A673 (cell line): ENCODE measurements at regions not wholly inside any gene's neighbourhood (a gene's known extent, or its start where the extent isn't known, plus 50 kb on each side); places are given as distances from the start of the nearest gene placed in this dataset.

ENCODE experiments used
- BruUV-seq: library from RNA; stranded (reverse); fragments of 400-500 nt; replicated peaks from 2 replicates; lab custom pipeline; 2021; lab: Mats Ljungman, UMichigan
- CTCF ChIA-PET: fragments of 300-600 bp; sonication (Branson Sonifier 250); formaldehyde crosslinking; loops from one replicate; lab custom pipeline; 2022; ENCODE audit warnings: antibody characterized with exemption; lab: Charles Lee
- POLR2A ChIA-PET: fragments of 300-600 bp; sonication (Branson Sonifier 250); formaldehyde crosslinking; loops from one replicate; lab custom pipeline; 2022; ENCODE audit warnings: antibody characterized with exemption; ENCODE audit not compliant: low non-redundant PET; lab: Charles Lee
- DNase-seq: peaks from one replicate; pipeline ENCODE4 v3.0.0-alpha.2; 2015; ENCODE audit warnings: low spot score
- H3K27ac ChIP-seq: fragments of 200-600 bp; sonication (generic); 2 replicates; pipeline ENCODE4 v1.5.1; 2016; ENCODE audit warnings: mixed run types, low read depth, mild to moderate bottlenecking, mixed read lengths, antibody characterized with exemption, low read length; ENCODE audit not compliant: poor library complexity, severe bottlenecking
- H3K27me3 ChIP-seq: fragments of 200-600 bp; sonication (generic); replicated peaks from 2 replicates; pipeline ENCODE4 v1.6.1; 2017; ENCODE audit warnings: mixed run types, low read depth, mild to moderate bottlenecking, mixed read lengths, antibody characterized with exemption, low read length; ENCODE audit not compliant: insufficient read depth, poor library complexity
- H3K36me3 ChIP-seq: fragments of 200-600 bp; sonication (generic); 2 replicates; pipeline ENCODE4 v1.6.1; 2016; ENCODE audit warnings: mixed run types, mild to moderate bottlenecking, mixed read lengths, antibody characterized with exemption, low read length; ENCODE audit not compliant: insufficient read depth, poor library complexity, severe bottlenecking
- H3K4me1 ChIP-seq: fragments of 200-600 bp; sonication (generic); 2 replicates; pipeline ENCODE4 v1.6.1; 2017; ENCODE audit warnings: mixed run types, mild to moderate bottlenecking, mixed read lengths, antibody characterized with exemption, low read length; ENCODE audit not compliant: insufficient read depth, poor library complexity, severe bottlenecking
- H3K4me3 ChIP-seq: fragments of 200-600 bp; sonication (generic); 2 replicates; pipeline ENCODE4 v1.5.1; 2016; ENCODE audit warnings: low read depth, mixed run types, mild to moderate bottlenecking, mixed read lengths, low read length; ENCODE audit not compliant: poor library complexity, severe bottlenecking
- H3K9me3 ChIP-seq: fragments of 200-600 bp; sonication (generic); 2 replicates; pipeline ENCODE4 v1.6.1; 2016; ENCODE audit warnings: mixed run types, low read depth, mild to moderate bottlenecking, mixed read lengths, antibody characterized with exemption, low read length; ENCODE audit not compliant: poor library complexity, severe bottlenecking
- EZH2 ChIP-seq: fragments of 200-600 bp; sonication (generic); IDR thresholded peaks from 2 replicates; pipeline ENCODE4 v1.6.1; 2017; ENCODE audit warnings: borderline replicate concordance, low read depth, mild to moderate bottlenecking, mixed read lengths, antibody characterized with exemption, low read length; ENCODE audit not compliant: poor library complexity, severe bottlenecking
- intact Hi-C: fragments of 100-400 bp; cut with micrococcal nuclease; formaldehyde crosslinking; loops from one replicate; pipeline ENCODE4 v1.10.0; 2022; ENCODE audit not compliant: unreplicated experiment
- TF ChIP-seq, protein P1 (sequence below): fragments of 300-800, 200-600 bp; sonication (generic); conservative IDR thresholded peaks from 2 replicates; pipeline ENCODE4 v1.5.1; 2017; ENCODE audit warnings: low read depth, mild to moderate bottlenecking, antibody characterized with exemption, low read length, moderate library complexity, mixed read lengths

DNA sequence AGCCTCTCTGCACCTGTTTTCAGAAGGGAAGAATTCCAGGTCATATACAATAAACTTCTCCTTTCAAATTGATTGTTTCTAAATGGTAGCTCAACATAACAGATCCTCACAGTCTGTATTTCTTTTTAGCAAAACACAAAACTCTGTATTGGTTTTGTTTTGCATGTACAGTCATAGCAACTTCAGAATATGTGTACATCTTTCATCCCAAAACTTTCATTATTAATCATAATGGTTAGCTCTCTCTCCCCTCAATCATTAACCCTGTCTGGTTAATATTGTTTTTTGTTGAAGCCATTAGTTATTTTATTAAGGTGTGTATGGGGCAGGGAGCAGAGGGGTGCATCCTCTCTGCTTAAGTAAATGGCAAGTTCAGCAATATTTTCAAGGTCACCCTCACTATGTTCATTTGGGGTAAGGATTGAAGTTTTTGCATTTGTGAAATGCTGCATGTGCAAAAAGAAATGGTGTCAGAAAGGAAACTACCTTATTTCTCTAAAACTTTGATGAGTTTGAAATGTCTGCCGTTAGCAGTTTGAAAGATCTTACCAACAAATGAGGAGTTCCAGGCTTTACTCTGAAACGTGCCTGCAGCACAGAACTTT, 136.8 kb upstream of the BTBD3 start:
- no peaks in the 10 kb centered on the region for H3K9me3 ChIP-seq
- no peak for TF ChIP-seq EZH2
- TF ChIP-seq, protein P1, sequence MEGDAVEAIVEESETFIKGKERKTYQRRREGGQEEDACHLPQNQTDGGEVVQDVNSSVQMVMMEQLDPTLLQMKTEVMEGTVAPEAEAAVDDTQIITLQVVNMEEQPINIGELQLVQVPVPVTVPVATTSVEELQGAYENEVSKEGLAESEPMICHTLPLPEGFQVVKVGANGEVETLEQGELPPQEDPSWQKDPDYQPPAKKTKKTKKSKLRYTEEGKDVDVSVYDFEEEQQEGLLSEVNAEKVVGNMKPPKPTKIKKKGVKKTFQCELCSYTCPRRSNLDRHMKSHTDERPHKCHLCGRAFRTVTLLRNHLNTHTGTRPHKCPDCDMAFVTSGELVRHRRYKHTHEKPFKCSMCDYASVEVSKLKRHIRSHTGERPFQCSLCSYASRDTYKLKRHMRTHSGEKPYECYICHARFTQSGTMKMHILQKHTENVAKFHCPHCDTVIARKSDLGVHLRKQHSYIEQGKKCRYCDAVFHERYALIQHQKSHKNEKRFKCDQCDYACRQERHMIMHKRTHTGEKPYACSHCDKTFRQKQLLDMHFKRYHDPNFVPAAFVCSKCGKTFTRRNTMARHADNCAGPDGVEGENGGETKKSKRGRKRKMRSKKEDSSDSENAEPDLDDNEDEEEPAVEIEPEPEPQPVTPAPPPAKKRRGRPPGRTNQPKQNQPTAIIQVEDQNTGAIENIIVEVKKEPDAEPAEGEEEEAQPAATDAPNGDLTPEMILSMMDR: no peak
- intact Hi-C loops: no loop called here
- no peak for DNase-seq
- H3K4me1 ChIP-seq: no peaks in the 10 kb centered on the region
- H3K27ac ChIP-seq: no peak overlapping the region
- BruUV-seq: no TSS peak
- no peaks in the 10 kb centered on the region for H3K36me3 ChIP-seq
- POLR2A ChIA-PET: no interaction called here
- H3K27me3 ChIP-seq: no peaks in the 10 kb centered on the region
- no peak overlapping the region for H3K4me3 ChIP-seq
- CTCF ChIA-PET: no interaction called here

DNA sequence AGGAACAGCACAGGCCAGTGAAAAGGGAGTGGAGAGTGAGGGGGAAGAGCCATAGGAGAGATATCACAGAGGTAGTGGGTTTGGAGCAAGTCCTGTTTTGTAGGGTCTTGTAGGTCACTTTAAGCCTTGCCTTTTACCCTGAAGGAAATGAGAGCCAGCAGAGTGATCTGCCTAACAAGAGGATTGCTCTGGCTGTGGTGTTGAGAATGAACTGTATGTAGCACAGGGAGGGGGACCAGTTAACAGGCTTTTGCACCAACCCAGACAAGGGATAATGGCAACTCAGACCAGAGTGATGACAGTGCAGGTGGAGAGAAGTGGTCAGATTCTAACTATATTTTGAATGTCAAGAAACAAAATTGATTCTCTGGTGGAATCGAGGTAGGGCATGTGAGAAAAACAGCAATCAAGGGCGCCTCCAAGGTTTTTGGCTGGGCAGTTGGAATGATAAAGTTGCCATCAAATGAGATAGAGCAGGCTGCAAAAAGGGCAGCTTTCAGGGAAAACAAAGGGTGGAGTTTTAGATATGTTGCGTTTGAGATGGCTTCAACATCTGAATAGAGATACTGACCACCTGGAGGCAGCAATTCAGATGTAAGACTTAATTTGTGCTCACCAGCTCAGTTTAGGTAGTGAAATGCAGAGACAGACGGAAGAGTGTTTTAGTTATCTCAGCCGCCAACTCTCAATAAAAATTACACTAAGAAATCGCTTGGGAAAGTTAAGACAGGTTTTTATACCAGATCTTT, 134.4 kb upstream of the BTBD3 start:
- H3K4me3 ChIP-seq: no peak overlapping the region
- TF ChIP-seq EZH2: no peak
- TF ChIP-seq, protein P1: no peak
- H3K27me3 ChIP-seq: no peaks in the 10 kb centered on the region
- H3K36me3 ChIP-seq: no peaks in the 10 kb centered on the region
- intact Hi-C loops: no loop called here
- POLR2A ChIA-PET: no interaction called here
- no peak overlapping the region for H3K27ac ChIP-seq
- BruUV-seq: no TSS peak
- CTCF ChIA-PET: no interaction called here
- no peaks in the 10 kb centered on the region for H3K4me1 ChIP-seq
- no peak for DNase-seq
- H3K9me3 ChIP-seq: no peaks in the 10 kb centered on the region

DNA sequence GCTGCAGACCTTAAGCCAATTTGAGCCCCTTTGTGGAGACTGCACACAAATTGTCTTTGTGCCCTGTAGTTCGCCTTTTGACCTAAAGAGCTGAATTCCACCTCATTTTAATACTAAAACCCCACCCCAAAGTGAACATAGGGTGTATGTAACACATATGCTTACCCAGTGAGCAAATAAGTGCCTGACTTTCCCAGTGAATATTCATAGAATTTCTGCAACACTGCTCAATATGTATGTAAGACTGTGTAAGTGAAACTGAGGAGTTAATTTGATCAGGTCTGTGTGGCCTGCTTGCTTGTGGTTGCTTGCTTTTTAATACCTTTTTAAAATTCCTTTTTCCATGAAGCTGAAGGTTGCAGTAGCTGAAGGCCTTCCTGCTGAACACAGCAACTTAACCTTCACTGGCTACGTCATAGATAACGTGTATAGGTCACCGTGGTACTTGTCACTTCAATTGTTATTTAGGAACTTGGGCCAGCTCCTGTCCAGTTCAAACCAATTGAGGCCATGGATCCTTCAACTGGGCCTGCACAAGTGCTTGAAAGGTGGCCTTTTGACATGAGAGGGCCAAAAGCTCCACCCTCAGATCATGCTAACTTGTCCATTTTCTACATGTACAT, 131.7 kb upstream of the BTBD3 start:
- Histone ChIP-seq H3K9me3 (no peaks in the 10 kb centered on the region), H3K36me3 (no peaks in the 10 kb centered on the region), H3K27me3 (no peaks in the 10 kb centered on the region), H3K4me3 (no peak overlapping the region), H3K4me1 (no peaks in the 10 kb centered on the region), H3K27ac (no peak overlapping the region)
- POLR2A ChIA-PET: no interaction called here
- intact Hi-C loops: no loop called here
- CTCF ChIA-PET: no interaction called here
- DNase-seq: no peak
- no TSS peak for BruUV-seq
- TF ChIP-seq, protein P1: no peak
- no peak for TF ChIP-seq EZH2
